ENCODE measurements at regions not wholly inside any gene's neighbourhood (a gene's known extent, or its start where the extent isn't known, plus 50 kb on each side); places are given as distances from the start of the nearest gene placed in this dataset.

DNA sequence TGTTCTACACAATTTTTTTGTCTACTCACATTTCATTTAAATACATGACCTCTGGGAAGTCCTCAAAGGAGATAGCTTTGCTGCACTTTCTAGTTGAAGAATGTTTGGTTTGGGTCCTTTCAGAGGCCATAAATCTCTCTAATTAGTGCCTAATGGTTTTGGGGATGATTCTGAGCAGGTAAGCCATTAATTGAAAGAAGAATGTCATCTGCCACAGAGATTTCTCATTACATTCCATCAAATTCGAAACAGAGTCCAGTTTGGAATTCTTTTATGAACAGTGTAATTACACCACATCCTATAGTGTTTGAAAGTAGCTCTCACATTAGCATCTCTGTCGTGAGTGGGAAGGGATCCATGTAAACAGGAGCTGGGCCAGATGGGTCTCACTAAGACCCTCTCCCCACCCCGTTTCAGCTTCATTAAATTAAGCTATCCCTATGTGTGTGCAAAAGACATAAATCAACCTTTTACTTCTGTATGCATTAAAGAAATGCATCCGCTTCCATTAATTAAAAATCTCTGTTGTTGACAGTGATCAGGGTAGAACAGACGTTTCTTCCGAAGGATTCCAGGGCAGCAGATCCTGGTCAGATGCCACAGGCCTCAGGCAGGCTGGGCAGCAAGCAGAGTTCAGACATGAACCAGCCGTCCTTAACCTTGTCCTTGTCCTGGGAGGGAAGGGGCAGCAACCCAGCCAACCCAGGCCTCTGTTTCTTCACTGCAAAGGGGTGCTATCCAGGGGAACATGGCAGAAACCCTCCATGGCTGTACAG, 99.8 kb upstream of the MAP1B start:
- WGBS, 2 donors = 58 to 66% methylated on average over 7 of the region's 7 CpGs
- TF ChIP-seq EP300 (IDR thresholded peaks at IDR 0.05) = no peak
- no peak for TF ChIP-seq POLR2A (IDR thresholded peaks at IDR 0.05)
- TF ChIP-seq CTCF (IDR thresholded peaks at IDR 0.05) = no peak
- TF ChIP-seq POLR2AphosphoS5 (IDR thresholded peaks at IDR 0.05) = no peak
- no peak for DNase-seq
- no peak overlapping the region for H3K4me3 ChIP-seq
- no peaks in the 10 kb centered on the region for H3K36me3 ChIP-seq
- H3K9me3 ChIP-seq = no peaks in the 10 kb centered on the region
- intact Hi-C loops (cut with DNase I) = no loop called here
- H3K27ac ChIP-seq = no peak overlapping the region
- no peaks in the 10 kb centered on the region for H3K27me3 ChIP-seq
- H3K4me1 ChIP-seq = peaks cover 0 to 3% (median 0%) of the 10 kb centered on the region in 4 donors

GRCh38 chr5:72009280-72009679, 98.0 kb upstream of the MAP1B start:
- Histone ChIP-seq H3K9me3 (no peaks in the 10 kb centered on the region), H3K4me3 (no peak overlapping the region)
- intact Hi-C loops (cut with DNase I) = no loop called here

GRCh38 chr5:72010430-72010829, 96.8 kb upstream of the MAP1B start:
- Histone ChIP-seq H3K36me3 (no peaks in the 10 kb centered on the region), H3K4me3 (no peak overlapping the region), H3K27ac (no peak overlapping the region), H3K4me1 (peaks cover 0 to 3% (median 0%) of the 10 kb centered on the region in 4 donors), H3K27me3 (no peaks in the 10 kb centered on the region), H3K9me3 (no peaks in the 10 kb centered on the region)
- no peak for DNase-seq
- TF ChIP-seq POLR2AphosphoS5 (IDR thresholded peaks at IDR 0.05) = no peak
- TF ChIP-seq CTCF (IDR thresholded peaks at IDR 0.05) = no peak
- WGBS, 2 donors = 71 to 74% methylated on average over 4 of the region's 4 CpGs
- intact Hi-C loops (cut with DNase I) = no loop called here

More at GRCh38 chr5:72009280-72009679, 98.0 kb upstream of the MAP1B start:
- H3K27ac ChIP-seq = no peak overlapping the region
- peaks cover 0 to 3% (median 0%) of the 10 kb centered on the region in 4 donors for H3K4me1 ChIP-seq
- no peaks in the 10 kb centered on the region for H3K27me3 ChIP-seq
- DNase-seq = no peak
- WGBS, 2 donors = 14 to 60% methylated on average over 7 of the region's 7 CpGs
- no peaks in the 10 kb centered on the region for H3K36me3 ChIP-seq
- TF ChIP-seq EP300 (IDR thresholded peaks at IDR 0.05) (no peak), CTCF (IDR thresholded peaks at IDR 0.05) (no peak), POLR2A (IDR thresholded peaks at IDR 0.05) (no peak), POLR2AphosphoS5 (IDR thresholded peaks at IDR 0.05) (no peak)

- no peaks in the 10 kb centered on the region for H3K36me3 ChIP-seq
- no peak overlapping the region for H3K4me3 ChIP-seq
- TF ChIP-seq POLR2A (IDR thresholded peaks at IDR 0.05) (no peak), CTCF (IDR thresholded peaks at IDR 0.05) (no peak), EP300 (IDR thresholded peaks at IDR 0.05) (no peak), POLR2AphosphoS5 (IDR thresholded peaks at IDR 0.05) (no peak)
- no peak for DNase-seq
- no peaks in the 10 kb centered on the region for H3K27me3 ChIP-seq
- H3K27ac ChIP-seq = no peak overlapping the region
- WGBS, 2 donors = 56 to 72% methylated on average over 4 of the region's 4 CpGs
- H3K4me1 ChIP-seq = peaks cover 0 to under 1% (median 0%) of the 10 kb centered on the region in 4 donors
- intact Hi-C loops (cut with DNase I) = no loop called here
- no peaks in the 10 kb centered on the region for H3K9me3 ChIP-seq
Measured at GRCh38 chr5:72012906-72013305, 94.4 kb upstream of the MAP1B start.
